Fibroblast of lung (primary cell): ENCODE measurements at regions not wholly inside any gene's neighbourhood (a gene's known extent, or its start where the extent isn't known, plus 50 kb on each side); places are given as distances from the start of the nearest gene placed in this dataset.

Experiments used
- DNase-seq, 2 donors: peaks; one replicate each; pipeline versions ENCODE4 v3.0.0 to v3.0.0-alpha.2; 2010; ENCODE audit warnings: low read depth in 2 of 2
- H2AFZ ChIP-seq: 2 replicates; pipeline ENCODE4 v1.5.1; 2012; ENCODE audit warnings: low read length, control low read depth, inconsistent platforms
- H3K27ac ChIP-seq: 2 replicates; pipeline ENCODE4 v1.5.1; 2011; ENCODE audit warnings: low read length, control low read depth; ENCODE audit not compliant: insufficient read depth
- H3K27me3 ChIP-seq: 2 replicates; pipeline ENCODE4 v1.5.1; 2011; ENCODE audit warnings: mild to moderate bottlenecking, low read length; ENCODE audit not compliant: control insufficient read depth, insufficient read depth
- H3K36me3 ChIP-seq: 2 replicates; pipeline ENCODE4 v1.5.1; 2011; ENCODE audit warnings: low read length; ENCODE audit not compliant: control insufficient read depth, insufficient read depth
- H3K4me1 ChIP-seq: 2 replicates; pipeline ENCODE4 v1.5.1; 2011; ENCODE audit warnings: low read length; ENCODE audit not compliant: control insufficient read depth, insufficient read depth; ENCODE audit errors: extremely low read depth
- H3K4me2 ChIP-seq: 2 replicates; pipeline ENCODE4 v1.5.1; 2011; ENCODE audit warnings: low read length, control low read depth; ENCODE audit not compliant: insufficient read depth; ENCODE audit errors: extremely low read depth
- H3K4me3 ChIP-seq, 4 experiments: fragments of 200-600 bp in 1 of 4; sonication (generic) in 1 of 4; replicated peaks in 1 of 4; 2 replicates each; pipeline ENCODE4 v1.5.1; 2011 to 2016; ENCODE audit warnings: low read length in 4 of 4, low read depth in 3 of 4, mild to moderate bottlenecking in 3 of 4, control low read depth in 2 of 4, inconsistent platforms in 1 of 4, mixed read lengths in 1 of 4; ENCODE audit not compliant: insufficient read depth in 1 of 4; ENCODE audit errors: control extremely low read depth in 1 of 4
- H3K79me2 ChIP-seq: 2 replicates; pipeline ENCODE4 v1.5.1; 2012; ENCODE audit warnings: mild to moderate bottlenecking, low read length, inconsistent platforms; ENCODE audit not compliant: control insufficient read depth, insufficient read depth
- H3K9ac ChIP-seq: 2 replicates; pipeline ENCODE4 v1.5.1; 2011; ENCODE audit warnings: mild to moderate bottlenecking, low read length, control low read depth; ENCODE audit not compliant: insufficient read depth
- H3K9me3 ChIP-seq: 2 replicates; pipeline ENCODE4 v1.5.1; 2012; ENCODE audit warnings: low read depth, low read length; ENCODE audit not compliant: control insufficient read depth, insufficient read depth
- H4K20me1 ChIP-seq: 2 replicates; pipeline ENCODE4 v1.5.1; 2011; ENCODE audit warnings: low read length; ENCODE audit not compliant: control insufficient read depth, insufficient read depth; ENCODE audit errors: extremely low read depth
- EZH2 ChIP-seq: IDR thresholded peaks from 2 replicates; pipeline ENCODE4 v1.5.1; 2012; ENCODE audit warnings: low read length, control low read depth, mild to moderate bottlenecking; ENCODE audit errors: missing control alignments
- TF ChIP-seq, protein P1 (sequence below), 2 donors: IDR thresholded peaks in 1 of 2; conservative IDR thresholded peaks in 1 of 2; 1 replicate in 1 of 2; 2 replicates in 1 of 2; pipeline ENCODE4 v1.5.1; 2011 to 2012; ENCODE audit warnings: low read length in 2 of 2, control low read depth in 1 of 2, inconsistent platforms in 1 of 2, low read depth in 1 of 2, mild to moderate bottlenecking in 1 of 2

DNA sequence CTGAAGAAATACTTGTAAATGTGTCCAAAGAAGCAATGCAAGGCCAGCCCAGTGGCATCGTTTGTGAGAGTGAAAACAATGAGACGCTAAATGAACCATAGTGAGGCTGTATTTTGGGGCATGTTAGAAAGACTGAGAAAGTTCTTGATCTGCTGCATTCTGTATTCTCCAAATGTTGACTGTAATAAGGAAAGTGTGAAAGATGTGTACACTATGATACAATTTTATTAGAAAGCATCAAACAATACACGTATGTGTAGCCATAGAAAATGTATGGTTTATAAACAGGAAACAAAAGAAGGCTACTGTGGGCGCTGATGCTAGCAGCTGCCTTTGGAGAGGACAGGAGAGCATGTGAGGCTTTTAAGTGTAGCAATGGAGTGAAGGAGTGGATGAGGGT lies 233.5 kb upstream of the E2F8 start:
- Histone ChIP-seq H2AFZ (no peak overlapping the region), H3K9me3 (no peaks in the 10 kb centered on the region), H3K4me3 (no peak overlapping the region), H3K27me3 (no peaks in the 10 kb centered on the region), H3K79me2 (no peaks in the 10 kb centered on the region), H3K36me3 (no peaks in the 10 kb centered on the region), H3K4me2 (no peak overlapping the region), H4K20me1 (no peaks in the 10 kb centered on the region), H3K4me1 (no peaks in the 10 kb centered on the region), H3K27ac (no peak overlapping the region), H3K9ac (no peak overlapping the region)
- DNase-seq, result no peak
- no peak for TF ChIP-seq EZH2
- TF ChIP-seq, protein P1, sequence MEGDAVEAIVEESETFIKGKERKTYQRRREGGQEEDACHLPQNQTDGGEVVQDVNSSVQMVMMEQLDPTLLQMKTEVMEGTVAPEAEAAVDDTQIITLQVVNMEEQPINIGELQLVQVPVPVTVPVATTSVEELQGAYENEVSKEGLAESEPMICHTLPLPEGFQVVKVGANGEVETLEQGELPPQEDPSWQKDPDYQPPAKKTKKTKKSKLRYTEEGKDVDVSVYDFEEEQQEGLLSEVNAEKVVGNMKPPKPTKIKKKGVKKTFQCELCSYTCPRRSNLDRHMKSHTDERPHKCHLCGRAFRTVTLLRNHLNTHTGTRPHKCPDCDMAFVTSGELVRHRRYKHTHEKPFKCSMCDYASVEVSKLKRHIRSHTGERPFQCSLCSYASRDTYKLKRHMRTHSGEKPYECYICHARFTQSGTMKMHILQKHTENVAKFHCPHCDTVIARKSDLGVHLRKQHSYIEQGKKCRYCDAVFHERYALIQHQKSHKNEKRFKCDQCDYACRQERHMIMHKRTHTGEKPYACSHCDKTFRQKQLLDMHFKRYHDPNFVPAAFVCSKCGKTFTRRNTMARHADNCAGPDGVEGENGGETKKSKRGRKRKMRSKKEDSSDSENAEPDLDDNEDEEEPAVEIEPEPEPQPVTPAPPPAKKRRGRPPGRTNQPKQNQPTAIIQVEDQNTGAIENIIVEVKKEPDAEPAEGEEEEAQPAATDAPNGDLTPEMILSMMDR (conservative IDR thresholded peaks at IDR 0.05 in 1 of 2, IDR thresholded peaks at IDR 0.05 in 1 of 2; ENCODE audit: low read depth in 1 of 2, low read length in 2 of 2), result no peak

DNA sequence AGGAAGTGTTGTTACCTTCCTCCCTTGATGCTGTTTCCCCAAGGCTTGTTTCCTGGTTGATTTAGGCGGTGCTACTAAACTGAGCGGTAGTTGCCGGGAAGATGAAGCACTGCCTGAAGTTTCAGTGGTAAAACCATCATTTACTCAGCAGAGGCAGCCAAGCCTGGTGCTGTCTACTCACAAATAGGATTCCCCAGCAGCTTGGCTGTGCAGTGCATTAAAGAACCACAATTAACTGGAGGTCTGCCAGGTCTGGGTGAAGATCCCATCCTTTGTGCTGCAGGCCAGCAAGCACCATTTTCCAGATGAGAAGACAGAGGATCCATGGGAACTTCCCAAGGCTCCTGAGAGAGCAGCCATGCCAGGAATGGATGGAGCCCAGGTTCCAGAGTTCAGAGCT lies 231.9 kb upstream of the E2F8 start:
- H3K4me3 ChIP-seq, result no peak overlapping the region
- no peaks in the 10 kb centered on the region for H3K4me1 ChIP-seq
- no peak overlapping the region for H2AFZ ChIP-seq
- no peak overlapping the region for H3K9ac ChIP-seq
- H3K36me3 ChIP-seq, result no peaks in the 10 kb centered on the region
- no peaks in the 10 kb centered on the region for H4K20me1 ChIP-seq
- no peaks in the 10 kb centered on the region for H3K9me3 ChIP-seq
- H3K27me3 ChIP-seq, result peaks cover 5% of the 10 kb centered on the region
- no peak overlapping the region for H3K27ac ChIP-seq
- H3K79me2 ChIP-seq, result no peaks in the 10 kb centered on the region
- TF ChIP-seq, protein P1 (conservative IDR thresholded peaks at IDR 0.05 in 1 of 2, IDR thresholded peaks at IDR 0.05 in 1 of 2; ENCODE audit: low read depth in 1 of 2, low read length in 2 of 2), result no peak
- TF ChIP-seq EZH2, result no peak
- no peak overlapping the region for H3K4me2 ChIP-seq
- DNase-seq, result no peak

DNA sequence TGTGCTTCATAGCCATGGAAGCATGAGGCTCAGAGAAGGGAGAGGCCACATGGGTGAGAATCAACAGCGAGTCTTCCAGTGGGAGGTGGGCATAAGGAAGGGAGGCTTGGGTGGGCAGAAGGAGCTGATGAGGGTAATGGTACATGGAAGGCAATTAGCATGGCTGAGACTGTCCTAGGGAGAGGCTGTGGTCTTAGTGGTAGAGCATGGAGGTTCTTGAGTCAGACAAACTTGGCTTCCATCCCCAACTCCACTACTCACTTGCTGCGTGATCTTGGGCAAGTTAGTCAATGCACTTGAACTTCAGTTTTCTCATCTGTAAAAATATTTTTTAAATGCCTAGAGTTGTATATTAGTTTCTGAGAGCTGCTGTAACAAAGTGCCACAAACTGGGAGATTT lies 227.2 kb upstream of the E2F8 start:
- TF ChIP-seq, protein P1 (conservative IDR thresholded peaks at IDR 0.05 in 1 of 2, IDR thresholded peaks at IDR 0.05 in 1 of 2; ENCODE audit: low read depth in 1 of 2, low read length in 2 of 2), result no peak
- no peak for TF ChIP-seq EZH2
- DNase-seq, result no peak
- H2AFZ ChIP-seq, result no peak overlapping the region

More for the DNA sequence above, 227.2 kb upstream of the E2F8 start:
- H3K4me1 ChIP-seq, result no peaks in the 10 kb centered on the region
- H3K4me2 ChIP-seq, result no peak overlapping the region
- peaks cover 10% of the 10 kb centered on the region for H3K27me3 ChIP-seq
- H3K27ac ChIP-seq, result no peak overlapping the region
- no peaks in the 10 kb centered on the region for H3K36me3 ChIP-seq
- H3K79me2 ChIP-seq, result no peaks in the 10 kb centered on the region
- H4K20me1 ChIP-seq, result no peaks in the 10 kb centered on the region
- H3K9ac ChIP-seq, result no peak overlapping the region
- no peaks in the 10 kb centered on the region for H3K9me3 ChIP-seq
- H3K4me3 ChIP-seq, result no peak overlapping the region
